Fibroblast of villous mesenchyme (primary cell): ENCODE measurements at regions not wholly inside any gene's neighbourhood (a gene's known extent, or its start where the extent isn't known, plus 50 kb on each side); places are given as distances from the start of the nearest gene placed in this dataset.

Source experiments
- DNase-seq: peaks from one replicate; pipeline ENCODE4 v3.0.0-alpha.2; 2010; ENCODE audit warnings: low read depth
- H3K4me3 ChIP-seq: 2 replicates; pipeline ENCODE4 v1.5.1; 2011; ENCODE audit warnings: low read depth, mild to moderate bottlenecking, low read length
- CTCF ChIP-seq: IDR thresholded peaks from 2 replicates; pipeline ENCODE4 v1.5.1; 2012; ENCODE audit warnings: low read depth, mild to moderate bottlenecking, low read length; ENCODE audit not compliant: insufficient read depth

- no peak for TF ChIP-seq CTCF
- DNase-seq: no peak
- H3K4me3 ChIP-seq: no peak overlapping the region
Observed at GRCh38 chr9:26394025-26394424, 498.6 kb downstream of the CAAP1 start.

DNA sequence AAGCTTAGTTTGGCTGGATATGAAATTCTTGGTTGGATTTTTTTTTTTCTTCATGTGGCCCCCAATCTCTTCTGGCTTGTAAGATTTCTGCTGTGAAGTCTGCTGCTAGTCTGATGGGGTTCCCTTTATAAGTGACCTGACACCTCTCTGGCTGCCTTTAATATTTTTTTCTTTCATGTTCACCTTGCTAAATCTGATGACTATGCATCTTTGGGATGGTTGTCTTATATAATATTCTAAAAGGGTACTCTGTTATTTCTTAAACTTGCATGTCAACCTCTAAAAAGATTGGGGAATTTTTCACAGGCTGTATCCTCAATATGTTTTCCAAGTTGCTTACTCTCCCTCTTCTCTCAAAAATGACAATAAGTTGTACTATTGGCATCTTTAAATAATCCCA, 500.0 kb downstream of the CAAP1 start:
- DNase-seq: no peak
- H3K4me3 ChIP-seq: no peak overlapping the region
- no peak for TF ChIP-seq CTCF

DNA sequence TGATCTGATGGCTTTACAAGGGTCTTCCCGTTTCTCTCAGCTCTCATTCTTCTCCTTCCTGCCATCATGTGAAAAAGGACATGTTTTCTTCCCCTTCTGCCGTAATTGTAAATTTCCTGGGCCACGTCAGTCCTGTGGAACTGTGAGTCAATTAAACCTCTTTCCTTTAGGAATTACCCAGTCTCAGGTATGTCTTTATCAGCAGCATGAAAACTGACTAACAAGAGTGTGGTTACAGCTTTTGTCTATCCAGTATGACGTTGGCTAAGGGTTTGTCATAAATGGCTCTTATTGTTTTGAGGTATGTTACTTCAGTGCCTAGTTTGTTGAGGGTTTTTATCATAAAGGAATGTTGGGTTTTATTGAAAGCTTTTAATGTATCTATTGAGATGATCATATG, 501.6 kb downstream of the CAAP1 start:
- DNase-seq: no peak
- TF ChIP-seq CTCF: no peak
- no peak overlapping the region for H3K4me3 ChIP-seq

DNA sequence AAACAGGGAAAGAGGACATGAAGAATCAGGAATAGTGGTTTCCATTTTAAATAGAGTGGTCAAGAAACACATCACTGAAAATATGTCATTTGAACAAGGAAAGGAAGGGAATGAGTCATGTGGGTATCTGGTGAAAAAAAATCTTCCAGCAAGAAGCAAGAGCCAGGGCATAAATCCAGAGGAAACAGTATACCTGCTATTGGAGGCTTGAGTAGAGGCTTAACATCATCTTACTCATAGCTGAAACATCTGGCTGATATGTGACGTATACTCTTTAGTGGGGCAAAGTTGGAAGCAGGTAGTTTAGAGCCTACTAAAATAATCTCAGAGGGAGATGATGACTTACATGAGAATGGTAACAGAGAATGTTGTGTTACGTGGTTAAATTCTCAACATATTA, 517.2 kb downstream of the CAAP1 start:
- DNase-seq: no peak
- H3K4me3 ChIP-seq: no peak overlapping the region
- no peak for TF ChIP-seq CTCF

DNA sequence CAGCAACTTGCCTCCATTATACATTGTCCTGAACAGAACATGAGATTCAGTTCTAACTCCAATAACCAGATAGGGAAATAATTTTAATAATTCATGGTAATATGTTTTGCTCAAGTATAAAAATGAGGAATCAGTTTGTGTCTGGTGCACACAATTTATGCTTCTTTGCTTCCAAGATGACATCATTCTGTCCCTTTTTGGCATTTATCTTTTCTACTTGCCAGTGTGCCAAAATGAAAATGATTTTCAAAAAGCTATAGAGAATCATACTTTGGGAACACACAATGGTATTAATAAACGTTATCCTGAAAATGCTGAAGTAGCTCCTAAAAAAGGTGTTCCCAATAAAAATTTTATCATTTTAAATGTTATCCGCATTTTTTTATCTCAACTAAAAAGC, 519.0 kb downstream of the CAAP1 start:
- H3K4me3 ChIP-seq: no peak overlapping the region
- no peak for TF ChIP-seq CTCF
- DNase-seq: no peak

DNA sequence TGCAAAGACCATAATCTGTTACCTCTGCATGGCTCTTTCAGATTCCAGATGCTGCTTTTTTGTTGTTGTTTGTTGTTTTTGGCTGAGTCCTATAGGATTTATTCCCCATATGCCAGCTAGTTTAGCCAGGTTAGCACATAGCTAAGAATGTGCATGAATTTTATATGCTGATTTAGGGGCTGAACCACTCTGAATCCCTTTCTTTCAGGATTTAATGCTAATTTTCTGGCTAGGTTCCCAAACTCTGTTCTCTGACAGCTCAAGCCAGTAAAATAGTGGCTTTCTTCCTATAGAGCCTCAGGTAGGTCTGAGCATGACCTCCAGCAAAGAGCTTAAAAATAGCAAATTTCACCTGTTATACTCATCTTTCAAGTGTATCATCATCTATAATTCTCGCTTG, 521.4 kb downstream of the CAAP1 start:
- no peak for TF ChIP-seq CTCF
- no peak for DNase-seq
- H3K4me3 ChIP-seq: no peak overlapping the region

DNA sequence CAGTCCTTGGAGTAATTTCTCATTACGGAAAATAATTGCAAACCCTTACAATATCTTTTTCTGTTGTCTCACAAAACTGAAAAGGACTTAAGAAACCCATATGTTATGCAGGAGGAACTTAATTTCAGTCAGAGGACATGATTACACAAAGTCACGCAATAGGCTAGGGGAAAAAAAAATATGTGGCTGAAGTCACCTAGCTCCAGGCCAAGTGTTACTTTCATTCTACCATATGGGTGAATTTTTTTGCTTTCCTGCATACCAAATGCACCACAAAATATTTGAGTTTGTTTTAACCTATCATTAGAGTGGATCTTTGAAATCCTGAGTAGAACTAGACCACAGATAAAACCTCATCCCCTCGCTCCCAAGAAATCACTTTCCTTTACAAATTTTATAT, 523.5 kb downstream of the CAAP1 start:
- DNase-seq: no peak
- TF ChIP-seq CTCF: no peak
- H3K4me3 ChIP-seq: no peak overlapping the region
